WTC11 (cell line): ENCODE measurements at regions not wholly inside any gene's neighbourhood (a gene's known extent, or its start where the extent isn't known, plus 50 kb on each side); places are given as distances from the start of the nearest gene placed in this dataset.

ENCODE experiments used
- ATAC-seq: fragments of 200-7000 bp; cut with Tn5 transposase; 2 replicates; pipeline ENCODE4 v1.10.0; 2021; ENCODE audit warnings: mild to moderate bottlenecking, moderate library complexity
- CTCF ChIA-PET: fragments of 300-600 bp; sonication (Branson Sonifier 250); formaldehyde crosslinking; loops from one replicate; lab custom pipeline; 2021; ENCODE audit warnings: antibody characterized with exemption; lab: Charles Lee
- POLR2A ChIA-PET: fragments of 350-600 bp; sonication (Branson Sonifier 250); formaldehyde crosslinking; loops from one replicate; lab custom pipeline; 2021; ENCODE audit warnings: antibody characterized with exemption; lab: Charles Lee
- DNase-seq: peaks from one replicate; pipeline ENCODE4 v3.0.0; 2021; ENCODE audit warnings: low spot score
- H3K27ac Mint-ChIP-seq: 2 replicates; pipeline ENCODE4 v1.8.0; 2021; ENCODE audit warnings: mixed read lengths
- H3K27me3 Mint-ChIP-seq: 2 replicates; pipeline ENCODE4 v1.8.0; 2021; ENCODE audit warnings: low read depth, mild to moderate bottlenecking, moderate library complexity, mixed read lengths
- H3K36me3 Mint-ChIP-seq: 2 replicates; pipeline ENCODE4 v1.8.0; 2021; ENCODE audit warnings: mixed read lengths
- H3K4me1 Mint-ChIP-seq: 2 replicates; pipeline ENCODE4 v1.8.0; 2022; ENCODE audit warnings: mixed read lengths
- H3K4me3 Mint-ChIP-seq: 2 replicates; pipeline ENCODE4 v1.8.0; 2021; ENCODE audit warnings: mild to moderate bottlenecking, moderate library complexity, mixed read lengths
- H3K9me3 Mint-ChIP-seq: 2 replicates; pipeline ENCODE4 v1.8.0; 2021; ENCODE audit warnings: mixed read lengths
- ATF1 ChIP-seq: sonication (generic); formaldehyde crosslinking; IDR thresholded peaks from 2 replicates; pipeline ENCODE4 v1.8.1; 2023; ENCODE audit warnings: mild to moderate bottlenecking, moderate library complexity, missing genetic modification reagents
- ATF3 ChIP-seq: sonication (generic); formaldehyde crosslinking; conservative IDR thresholded peaks from 2 replicates; pipeline ENCODE4 v1.8.1; 2022; ENCODE audit warnings: mild to moderate bottlenecking, missing genetic modification reagents
- CREM ChIP-seq: sonication (generic); formaldehyde crosslinking; IDR thresholded peaks from 2 replicates; pipeline ENCODE4 v1.8.1; 2022; ENCODE audit warnings: mild to moderate bottlenecking, missing genetic modification reagents, moderate library complexity
- CTCF ChIP-seq: fragments of 200-600 bp; IDR thresholded peaks from 2 replicates; pipeline ENCODE4 v1.8.0; 2022; ENCODE audit warnings: antibody characterized with exemption
- E2F1 ChIP-seq: sonication (generic); formaldehyde crosslinking; IDR thresholded peaks from 2 replicates; pipeline ENCODE4 v1.8.0; 2022; ENCODE audit warnings: mild to moderate bottlenecking, missing genetic modification reagents
- E2F5 ChIP-seq: sonication (generic); formaldehyde crosslinking; IDR thresholded peaks from 2 replicates; pipeline ENCODE4 v1.8.1; 2022; ENCODE audit warnings: mild to moderate bottlenecking, moderate library complexity, missing genetic modification reagents
- ELF4 ChIP-seq: sonication (generic); formaldehyde crosslinking; IDR thresholded peaks from 2 replicates; pipeline ENCODE4 v1.8.1; 2022; ENCODE audit warnings: low read depth, mild to moderate bottlenecking, moderate library complexity, missing genetic modification reagents
- EMX1 ChIP-seq: fragments of 250-450 bp; sonication (Bioruptor Pico); IDR thresholded peaks from 2 replicates; pipeline ENCODE4 v1.8.0; 2021; ENCODE audit warnings: mild to moderate bottlenecking
- ESRRA ChIP-seq: sonication (generic); formaldehyde crosslinking; IDR thresholded peaks from 2 replicates; pipeline ENCODE4 v1.8.1; 2022; ENCODE audit warnings: mild to moderate bottlenecking, missing genetic modification reagents, borderline replicate concordance
- FOXP1 ChIP-seq: sonication (generic); formaldehyde crosslinking; IDR thresholded peaks from 2 replicates; pipeline ENCODE4 v1.8.0; 2022; ENCODE audit warnings: missing genetic modification reagents, mild to moderate bottlenecking, moderate library complexity, borderline replicate concordance
- GABPB1 ChIP-seq: sonication (generic); formaldehyde crosslinking; IDR thresholded peaks from 2 replicates; pipeline ENCODE4 v1.8.1; 2023; ENCODE audit warnings: mild to moderate bottlenecking, missing genetic modification reagents
- GRHL2 ChIP-seq: fragments of 250-450 bp; sonication (Bioruptor Pico); IDR thresholded peaks from 2 replicates; pipeline ENCODE4 v1.8.0; 2022; ENCODE audit warnings: mild to moderate bottlenecking, moderate library complexity; ENCODE audit not compliant: insufficient replicate concordance, severe bottlenecking
- GTF2I ChIP-seq: fragments of 250-450 bp; sonication (Bioruptor Pico); conservative IDR thresholded peaks from 2 replicates; pipeline ENCODE4 v1.4.0; 2021; ENCODE audit warnings: mild to moderate bottlenecking
- IRF1 ChIP-seq: sonication (generic); formaldehyde crosslinking; IDR thresholded peaks from 2 replicates; pipeline ENCODE4 v1.8.0; 2023; ENCODE audit warnings: missing genetic modification reagents
- KAT7 ChIP-seq: sonication (generic); formaldehyde crosslinking; IDR thresholded peaks from 2 replicates; pipeline ENCODE4 v1.8.1; 2023; ENCODE audit warnings: missing genetic modification reagents, mild to moderate bottlenecking, borderline replicate concordance
- MLX ChIP-seq: sonication (generic); formaldehyde crosslinking; IDR thresholded peaks from 2 replicates; pipeline ENCODE4 v1.8.1; 2023; ENCODE audit warnings: mild to moderate bottlenecking, missing genetic modification reagents, moderate library complexity
- NFATC4 ChIP-seq: fragments of 250-450 bp; sonication (Bioruptor Pico); IDR thresholded peaks from 2 replicates; pipeline ENCODE4 v1.9.0; 2021; ENCODE audit warnings: mild to moderate bottlenecking
- SMAD4 ChIP-seq: sonication (generic); formaldehyde crosslinking; IDR thresholded peaks from 2 replicates; pipeline ENCODE4 v1.8.0; 2022; ENCODE audit warnings: mild to moderate bottlenecking, missing genetic modification reagents
- SOX15 ChIP-seq: fragments of 250-450 bp; sonication (Bioruptor Pico); IDR thresholded peaks from 2 replicates; pipeline ENCODE4 v1.9.0; 2021; ENCODE audit warnings: mild to moderate bottlenecking
- ZNF232 ChIP-seq: sonication (generic); formaldehyde crosslinking; IDR thresholded peaks from 2 replicates; pipeline ENCODE4 v1.8.0; 2022; ENCODE audit warnings: mild to moderate bottlenecking, missing genetic modification reagents
- ZNF263 ChIP-seq: sonication (generic); formaldehyde crosslinking; IDR thresholded peaks from 2 replicates; pipeline ENCODE4 v1.8.1; 2022; ENCODE audit warnings: low read depth, mild to moderate bottlenecking, moderate library complexity, missing genetic modification reagents
- ZNF281 ChIP-seq: sonication (generic); formaldehyde crosslinking; IDR thresholded peaks from 2 replicates; pipeline ENCODE4 v1.8.0; 2023; ENCODE audit warnings: mild to moderate bottlenecking, missing genetic modification reagents
- ZNF317 ChIP-seq: sonication (generic); formaldehyde crosslinking; IDR thresholded peaks from 2 replicates; pipeline ENCODE4 v1.8.1; 2023; ENCODE audit warnings: low read depth, mild to moderate bottlenecking, moderate library complexity, missing genetic modification reagents, borderline replicate concordance

- Mint-ChIP-seq H3K4me1 (peaks cover 9% of the 10 kb centered on the region), H3K36me3 (no peaks in the 10 kb centered on the region), H3K4me3 (no peak overlapping the region), H3K27me3 (no peaks in the 10 kb centered on the region), H3K9me3 (peaks cover 4% of the 10 kb centered on the region; the same call in 1 of the 2 replicates), H3K27ac (peak overlapping the region; percentile 7; the same call in 1 of the 2 replicates)
- POLR2A ChIA-PET, result interaction anchor here (0.5 kb wide), 1 partner anchor 514 kb away, joined by 7 read pairs; no protein-coding TSS in a partner anchor
- TF ChIP-seq NFATC4 (CRISPR knock-in tag) (no peak), SMAD4 (CRISPR knock-in tag) (no peak), ATF3 (CRISPR knock-in tag) (no peak), SOX15 (CRISPR knock-in tag) (no peak), FOXP1 (CRISPR knock-in tag) (no peak), KAT7 (CRISPR knock-in tag) (no peak), EMX1 (CRISPR knock-in tag) (no peak), ESRRA (CRISPR knock-in tag) (no peak), ZNF317 (CRISPR knock-in tag) (no peak)
- CTCF ChIA-PET, result interaction anchor here (0.8 to 1.9 kb wide), 2 partner anchors 212 to 244 kb away, joined by 3 to 11 read pairs; no protein-coding TSS in a partner anchor
- ATAC-seq (peak; percentile 96), DNase-seq (peak; percentile 21)
Measured at GRCh38 chr10:28875549-28876081, 198.3 kb downstream of the BAMBI start.

- DNase-seq, result no peak
- TF ChIP-seq ZNF281 (CRISPR knock-in tag) (no peak), E2F1 (CRISPR knock-in tag) (no peak), ATF1 (CRISPR knock-in tag) (no peak), CREM (CRISPR knock-in tag) (no peak)
- Mint-ChIP-seq H3K36me3 (no peaks in the 10 kb centered on the region), H3K4me1 (peaks cover 9% of the 10 kb centered on the region), H3K27ac (no peak overlapping the region), H3K9me3 (peaks cover 4% of the 10 kb centered on the region; the same call in 1 of the 2 replicates), H3K4me3 (no peak overlapping the region), H3K27me3 (no peaks in the 10 kb centered on the region)
- ChIA-PET POLR2A (no interaction called here), CTCF (no interaction called here)
- no peak for ATAC-seq
Measured at GRCh38 chr10:28878236-28878970, 201.1 kb downstream of the BAMBI start.

GRCh38 chr10:28879246-28879645 lies 201.9 kb downstream of the BAMBI start:
- DNase-seq, result no peak
- Mint-ChIP-seq H3K9me3 (peaks cover 4% of the 10 kb centered on the region; the same call in 1 of the 2 replicates), H3K36me3 (no peaks in the 10 kb centered on the region), H3K27me3 (no peaks in the 10 kb centered on the region), H3K4me3 (no peak overlapping the region), H3K4me1 (peaks cover 9% of the 10 kb centered on the region), H3K27ac (no peak overlapping the region)
- CTCF ChIA-PET, result no interaction called here
- POLR2A ChIA-PET, result no interaction called here
- ATAC-seq, result no peak
- TF ChIP-seq ZNF317 (CRISPR knock-in tag) (no peak), IRF1 (CRISPR knock-in tag) (no peak), GABPB1 (CRISPR knock-in tag) (no peak), MLX (CRISPR knock-in tag) (no peak), ZNF263 (CRISPR knock-in tag) (no peak), ZNF232 (CRISPR knock-in tag) (no peak), ELF4 (CRISPR knock-in tag) (no peak), CTCF (no peak), KAT7 (CRISPR knock-in tag) (no peak), E2F5 (CRISPR knock-in tag) (no peak), GRHL2 (no peak), GTF2I (no peak)
